GM19467 (cell line): ENCODE measurements at regions not wholly inside any gene's neighbourhood (a gene's known extent, or its start where the extent isn't known, plus 50 kb on each side); places are given as distances from the start of the nearest gene placed in this dataset.
"Not testable (repeated sequence)": the region's sequence is repeated elsewhere in the genome, so short reads cannot be mapped to it uniquely, and the experiment has no call there.

ENCODE experiments used
- ATAC-seq: cut with Tn5 transposase; IDR thresholded peaks from one replicate; pipeline ENCODE4 v1.9.1; 2021; ENCODE audit warnings: mild to moderate bottlenecking, moderate library complexity; ENCODE audit not compliant: unreplicated experiment

- ATAC-seq, result not testable (repeated sequence)
These were observed 154.9 kb upstream of the IQSEC1 start for GRCh38 chr3:13228169-13228568.

- ATAC-seq, result no peak
These were observed 154.3 kb upstream of the IQSEC1 start for GRCh38 chr3:13227315-13228165.

GRCh38 chr3:13224967-13225366 lies 151.7 kb upstream of the IQSEC1 start:
- ATAC-seq, result no peak

GRCh38 chr3:13223574-13224237 lies 150.5 kb upstream of the IQSEC1 start:
- no peak for ATAC-seq

GRCh38 chr3:13222891-13223573 lies 149.8 kb upstream of the IQSEC1 start:
- ATAC-seq, result no peak

GRCh38 chr3:13222131-13222530 lies 148.9 kb upstream of the IQSEC1 start:
- ATAC-seq, result no peak

- ATAC-seq, result no peak
These were observed 148.3 kb upstream of the IQSEC1 start for GRCh38 chr3:13221491-13222061.

- ATAC-seq, result no peak
These were observed 147.8 kb upstream of the IQSEC1 start for GRCh38 chr3:13220991-13221390.

- no peak for ATAC-seq
These were observed 146.7 kb upstream of the IQSEC1 start for GRCh38 chr3:13219902-13220296.

GRCh38 chr3:13219077-13219901 lies 146.1 kb upstream of the IQSEC1 start:
- ATAC-seq, result no peak

- no peak for ATAC-seq
These were observed 145.3 kb upstream of the IQSEC1 start for GRCh38 chr3:13218541-13218908.

- no peak for ATAC-seq
These were observed 144.7 kb upstream of the IQSEC1 start for GRCh38 chr3:13217736-13218540.

- ATAC-seq, result no peak
These were observed 144.0 kb upstream of the IQSEC1 start for GRCh38 chr3:13217253-13217652.

- no peak for ATAC-seq
These were observed 142.8 kb upstream of the IQSEC1 start for GRCh38 chr3:13215940-13216546.

- no peak for ATAC-seq
These were observed 141.7 kb upstream of the IQSEC1 start for GRCh38 chr3:13214847-13215472.

GRCh38 chr3:13213911-13214846 lies 140.9 kb upstream of the IQSEC1 start:
- no peak for ATAC-seq

GRCh38 chr3:13213490-13213889 lies 140.3 kb upstream of the IQSEC1 start:
- ATAC-seq, result no peak
